ENCODE measurements at regions not wholly inside any gene's neighbourhood (a gene's known extent, or its start where the extent isn't known, plus 50 kb on each side); places are given as distances from the start of the nearest gene placed in this dataset.

GRCh38 chr19:31831421-31832175, 482.4 kb upstream of the TSHZ3 start:
- no peak for TF ChIP-seq CTCF (IDR thresholded peaks at IDR 0.05)
- TF ChIP-seq ZFX (IDR thresholded peaks at IDR 0.05; ENCODE audit: borderline replicate concordance): no peak

GRCh38 chr19:31832176-31832548, 482.9 kb upstream of the TSHZ3 start:
- no peak overlapping the region for H3K27ac ChIP-seq
- TF ChIP-seq ZFX (IDR thresholded peaks at IDR 0.05; ENCODE audit: borderline replicate concordance): no peak
- no peak for TF ChIP-seq CTCF (IDR thresholded peaks at IDR 0.05)

More at GRCh38 chr19:31831421-31832175, 482.4 kb upstream of the TSHZ3 start:
- no peak overlapping the region for H3K27ac ChIP-seq

GRCh38 chr19:31834070-31834469, 484.8 kb upstream of the TSHZ3 start:
- TF ChIP-seq ZFX (IDR thresholded peaks at IDR 0.05; ENCODE audit: borderline replicate concordance) (no peak), CTCF (IDR thresholded peaks at IDR 0.05) (no peak)
- H3K27ac ChIP-seq: no peak overlapping the region

- H3K27ac ChIP-seq: no peak overlapping the region
- TF ChIP-seq CTCF (IDR thresholded peaks at IDR 0.05) (no peak), ZFX (IDR thresholded peaks at IDR 0.05; ENCODE audit: borderline replicate concordance) (no peak)
These were observed 489.1 kb upstream of the TSHZ3 start for GRCh38 chr19:31838163-31838815.

GRCh38 chr19:31840371-31840770, 491.1 kb upstream of the TSHZ3 start:
- no peak overlapping the region for H3K27ac ChIP-seq
- TF ChIP-seq ZFX (IDR thresholded peaks at IDR 0.05; ENCODE audit: borderline replicate concordance): no peak
- TF ChIP-seq CTCF (IDR thresholded peaks at IDR 0.05): no peak

- no peak overlapping the region for H3K27ac ChIP-seq
- no peak for TF ChIP-seq ZFX (IDR thresholded peaks at IDR 0.05; ENCODE audit: borderline replicate concordance)
- no peak for TF ChIP-seq CTCF (IDR thresholded peaks at IDR 0.05)
These were observed 492.5 kb upstream of the TSHZ3 start for GRCh38 chr19:31841755-31842154.

- TF ChIP-seq ZFX (IDR thresholded peaks at IDR 0.05; ENCODE audit: borderline replicate concordance) (no peak), CTCF (IDR thresholded peaks at IDR 0.05) (no peak)
- no peak overlapping the region for H3K27ac ChIP-seq
These were observed 482.3 kb upstream of the ZNF507 start for GRCh38 chr19:31863122-31863521.
